Loucy (cell line): ENCODE measurements at regions not wholly inside any gene's neighbourhood (a gene's known extent, or its start where the extent isn't known, plus 50 kb on each side); places are given as distances from the start of the nearest gene placed in this dataset.

ENCODE experiments used
- CTCF ChIP-seq: fragments of 200-600 bp; sonication (generic); conservative IDR thresholded peaks from 2 replicates; pipeline ENCODE4 v1.5.1; 2014; ENCODE audit warnings: mild to moderate bottlenecking, antibody characterized with exemption, low read length
- EZH2phosphoT487 ChIP-seq: fragments of 200-600 bp; IDR thresholded peaks from 2 replicates; pipeline ENCODE4 v1.6.1; 2018; ENCODE audit warnings: antibody characterized with exemption, mild to moderate bottlenecking, moderate library complexity, borderline replicate concordance

DNA sequence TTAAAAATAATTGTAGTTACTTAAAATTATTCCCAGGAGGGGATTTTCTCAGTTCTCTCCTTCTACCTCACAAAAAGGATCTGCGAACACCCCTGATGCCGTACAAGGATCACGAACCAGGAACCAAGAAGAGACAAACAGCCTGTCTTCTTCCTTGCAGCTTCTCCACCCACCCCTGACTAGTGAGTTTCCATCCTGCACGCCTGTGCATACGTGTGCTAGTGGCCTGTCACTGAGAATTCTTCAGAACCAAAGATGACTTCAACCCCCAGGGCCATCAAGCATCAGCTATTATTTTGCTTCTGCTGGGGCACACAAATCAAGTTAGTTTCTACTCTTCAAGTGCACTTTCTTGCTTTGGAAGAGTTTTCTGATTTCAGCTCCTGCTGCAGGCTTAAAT is 175.5 kb upstream of the KLF6 start:
- no peak for TF ChIP-seq CTCF
- no peak for TF ChIP-seq EZH2phosphoT487
